K562 (cell line): ENCODE measurements at regions not wholly inside any gene's neighbourhood (a gene's known extent, or its start where the extent isn't known, plus 50 kb on each side); places are given as distances from the start of the nearest gene placed in this dataset.
"Not testable (repeated sequence)": the region's sequence is repeated elsewhere in the genome, so short reads cannot be mapped to it uniquely, and the experiment has no call there.

Experiments used
- ATAC-seq: fragments of 200-7000 bp; cut with Tn5 transposase; 3 replicates; pipeline ENCODE4 v1.9.1; 2020; ENCODE audit warnings: moderate library complexity
- BruUV-seq: library from RNA; stranded (reverse); fragments of 400-500 nt; replicated peaks from 2 replicates; lab custom pipeline; 2021; lab: Mats Ljungman, UMichigan
- CTCF ChIA-PET: fragments of 300-600 bp; formaldehyde crosslinking; extraction: SDS; loops from one replicate; lab custom pipeline; 2021; ENCODE audit warnings: low intra/inter-chr PET ratio; lab: Yijun Ruan, JAX
- POLR2A ChIA-PET: fragments of 300-600, 350-650 bp; sonication (Branson Sonifier 250); formaldehyde crosslinking; extraction: SDS; loops from one replicate; lab custom pipeline; 2021; ENCODE audit warnings: antibody characterized with exemption, inconsistent platforms; lab: Yijun Ruan, JAX
- DNase-seq, 4 experiments: peaks; one replicate each; pipeline versions ENCODE4 v3.0.0 to v3.0.0-alpha.2; 2011 to 2018; ENCODE audit warnings: low spot score in 3 of 4, mixed read lengths in 3 of 4; ENCODE audit errors: extremely low read depth in 1 of 4
- FAIRE-seq: peaks from 2 replicates; lab custom pipeline; 2011; peaks lifted over from hg19 to GRCh38; lab: Jason Lieb, UNC
- H2AFZ ChIP-seq: 2 replicates; pipeline ENCODE4 v1.6.0; 2011; ENCODE audit warnings: low read depth, low read length, control low read depth, inconsistent platforms
- H3K27ac ChIP-seq: fragments of 200-600 bp; 3 replicates; pipeline ENCODE4 v1.8.0; 2011; ENCODE audit warnings: low read depth, mild to moderate bottlenecking, control low read depth, inconsistent platforms, low read length, moderate library complexity, mixed read lengths; ENCODE audit errors: extremely low read depth
- H3K27me3 ChIP-seq, 2 experiments: fragments of 300-600 bp in 1 of 2; 2 replicates in 1 of 2; 3 replicates in 1 of 2; pipeline versions ENCODE4 v1.6.0 to v1.8.0; 2011; ENCODE audit warnings: inconsistent platforms in 2 of 2, low read length in 2 of 2, mild to moderate bottlenecking in 1 of 2, mixed read lengths in 1 of 2, moderate library complexity in 1 of 2; ENCODE audit not compliant: control insufficient read depth in 2 of 2, insufficient read depth in 2 of 2
- H3K36me3 ChIP-seq: fragments of 300-600 bp; 3 replicates; pipeline ENCODE4 v1.8.0; 2011; ENCODE audit warnings: mild to moderate bottlenecking, low read length, inconsistent platforms; ENCODE audit not compliant: control insufficient read depth, insufficient read depth
- H3K4me1 ChIP-seq, 2 experiments: fragments of 200-600 bp in 1 of 2; replicated peaks in 1 of 2; 2 replicates in 1 of 2; 3 replicates in 1 of 2; pipeline versions ENCODE4 v1.5.1 to v1.8.0; 2011; ENCODE audit warnings: inconsistent platforms in 2 of 2, low read length in 2 of 2, mild to moderate bottlenecking in 1 of 2, mixed read lengths in 1 of 2, moderate library complexity in 1 of 2; ENCODE audit not compliant: control insufficient read depth in 2 of 2, insufficient read depth in 2 of 2
- H3K4me2 ChIP-seq: 2 replicates; pipeline ENCODE4 v1.6.1; 2011; ENCODE audit warnings: low read length, control low read depth, inconsistent platforms, mixed read lengths; ENCODE audit not compliant: insufficient read depth
- H3K4me3 ChIP-seq: fragments of 200-600 bp; sonication (generic), shearing (Covaris generic); 2 replicates; pipeline ENCODE4 v1.5.1; 2016; ENCODE audit warnings: control low read depth, inconsistent platforms
- H3K79me2 ChIP-seq: fragments of 200-600 bp; 3 replicates; pipeline ENCODE4 v1.8.0; 2011; ENCODE audit warnings: low read length, inconsistent platforms; ENCODE audit not compliant: control insufficient read depth, insufficient read depth
- H3K9ac ChIP-seq, 2 experiments: 2 replicates each; pipeline versions ENCODE4 v1.6.0 to v1.6.1; 2011; ENCODE audit warnings: low read depth in 2 of 2, low read length in 2 of 2, control low read depth in 1 of 2, inconsistent platforms in 1 of 2, mild to moderate bottlenecking in 1 of 2, mixed read lengths in 1 of 2; ENCODE audit not compliant: insufficient read depth in 1 of 2
- H3K9me1 ChIP-seq: one replicate; pipeline ENCODE4 v1.6.0; 2011; ENCODE audit warnings: inconsistent platforms, mild to moderate bottlenecking, low read length, moderate library complexity; ENCODE audit not compliant: control insufficient read depth, insufficient read depth
- H3K9me3 ChIP-seq: replicated peaks from 2 replicates; pipeline ENCODE4 v1.5.1; 2011; ENCODE audit warnings: low read depth, low read length, inconsistent platforms; ENCODE audit not compliant: control insufficient read depth, insufficient read depth
- H4K20me1 ChIP-seq: replicated peaks from 2 replicates; pipeline ENCODE4 v1.6.1; 2011; ENCODE audit warnings: low read length, inconsistent platforms, mixed read lengths; ENCODE audit not compliant: control insufficient read depth, insufficient read depth
- CEBPB ChIP-seq: fragments of 450-650 bp; IDR thresholded peaks from 2 replicates; pipeline ENCODE4 v1.6.1; 2016; ENCODE audit warnings: missing genetic modification characterization, missing compliant biosample characterization
- CEBPG ChIP-seq, 3 experiments: fragments of 200-800 bp in 1 of 3; sonication (Bioruptor generic) in 1 of 3; sonication (generic) in 1 of 3; formaldehyde crosslinking in 1 of 3; IDR thresholded peaks in 2 of 3; conservative IDR thresholded peaks in 1 of 3; 2 replicates each; pipeline versions ENCODE4 v1.6.1 to v1.8.0; 2016 to 2022; ENCODE audit warnings: missing compliant biosample characterization in 2 of 3, missing genetic modification characterization in 2 of 3, mild to moderate bottlenecking in 1 of 3, missing genetic modification reagents in 1 of 3
- E2F6 ChIP-seq, 2 experiments: IDR thresholded peaks; 2 replicates each; pipeline ENCODE4 v1.6.1; 2011; ENCODE audit warnings: borderline replicate concordance in 1 of 2, control low read depth in 1 of 2, low read depth in 1 of 2, low read length in 1 of 2, mild to moderate bottlenecking in 1 of 2, mixed read lengths in 1 of 2, moderate library complexity in 1 of 2; ENCODE audit not compliant: insufficient read depth in 1 of 2, insufficient read length in 1 of 2, poor library complexity in 1 of 2, severe bottlenecking in 1 of 2; ENCODE audit errors: extremely low read depth in 1 of 2
- KDM1A ChIP-seq, 2 experiments: fragments of 450-650 bp; IDR thresholded peaks; 2 replicates each; pipeline ENCODE4 v1.6.1; 2016; ENCODE audit warnings: mild to moderate bottlenecking in 2 of 2
- WGBS: fragments of 100-300 bp; shearing (Covaris generic); methylation state at CpG from one replicate; pipeline ENCODE4 v1.1.6; 2016; ENCODE audit warnings: low coverage, mixed read lengths; ENCODE audit not compliant: insufficient coverage; ENCODE audit errors: missing lambda C conversion rate; 5-methylcytosine and 5-hydroxymethylcytosine counted together
- in situ Hi-C: fragments of 300-500 bp; cut with MboI; formaldehyde crosslinking; loops from 4 replicates; pipeline ENCODE4 v1.15.0; 2018; ENCODE audit warnings: inconsistent platforms, mixed read lengths
- intact Hi-C: fragments of 100-400 bp; cut with micrococcal nuclease; formaldehyde crosslinking; loops from 2 replicates; pipeline ENCODE4 v1.14.2; 2022

- H3K36me3 ChIP-seq, H3K27me3 ChIP-seq, CTCF ChIA-PET, H4K20me1 ChIP-seq, FAIRE-seq, H3K9me3 ChIP-seq, H3K4me1 ChIP-seq, H3K9ac ChIP-seq, H3K9me1 ChIP-seq, ATAC-seq, H3K27ac ChIP-seq, H2AFZ ChIP-seq, BruUV-seq: not testable (repeated sequence)
- H3K79me2 ChIP-seq, result peaks cover 20% of the 10 kb centered on the region
- TF ChIP-seq E2F6 (IDR thresholded peaks at IDR 0.05; ENCODE audit: borderline replicate concordance in 1 of 2, extremely low read depth in 1 of 2, insufficient read depth in 1 of 2, insufficient read length in 1 of 2, low read depth in 1 of 2, low read length in 1 of 2, poor library complexity in 1 of 2, severe bottlenecking in 1 of 2) (peak in 1 of 2 experiments; percentile 20), CEBPB (tag) (peak; percentile 81), KDM1A (IDR thresholded peaks at IDR 0.05) (peak; percentile 51 to 52; a peak in 2 of 4 replicates), CEBPG (CRISPR knock-in tag; IDR thresholded peaks at IDR 0.05) (peak; percentile 59; the same call in 1 of the 2 replicates), CEBPG (tag; conservative IDR thresholded peaks at IDR 0.05 in 1 of 2, IDR thresholded peaks at IDR 0.05 in 1 of 2) (peak; percentile 31 to 69; a peak in 2 of 4 replicates)
- intact Hi-C loops, result loop anchor here (10.0 kb wide), 1 partner anchor 65 kb away; no protein-coding TSS in a partner anchor
- DNase-seq, result peak in 1 of 4 experiments; percentile 3
- H3K4me3 ChIP-seq, result peak overlapping the region; percentile 74
- in situ Hi-C loops, result loop anchor here (5.0 kb wide), 1 partner anchor 43 kb away; no protein-coding TSS in a partner anchor
- 42% methylated on average over 11 of the region's 13 CpGs for WGBS
- H3K4me2 ChIP-seq, result peak overlapping the region; percentile 46
- POLR2A ChIA-PET, result interaction anchor here (0.6 to 1.7 kb wide), 3 partner anchors 127 to 404 kb away, joined by 3 to 6 read pairs (median 3); no protein-coding TSS in a partner anchor
These were observed 93.2 kb upstream of the OR4F16 start for GRCh38 chr1:779621-780020.
